ENCODE measurements at regions not wholly inside any gene's neighbourhood (a gene's known extent, or its start where the extent isn't known, plus 50 kb on each side); places are given as distances from the start of the nearest gene placed in this dataset.

- Histone ChIP-seq H4K91ac (replicated peaks; ENCODE audit: insufficient read length, low read length) (no peak overlapping the region), H3K9ac (replicated peaks in 1 of 4; ENCODE audit: extremely low read depth in 1 of 4, low read depth in 3 of 4, low read length in 3 of 4) (no peak overlapping the region), H2BK15ac (ENCODE audit: low read length) (no peak overlapping the region), H3K23ac (ENCODE audit: insufficient read length) (no peak overlapping the region), H3K56ac (replicated peaks; ENCODE audit: insufficient read length, low read depth, low read length) (no peak overlapping the region), H3K4me1 (replicated peaks in 1 of 4; ENCODE audit: control insufficient read depth in 3 of 4, insufficient read depth in 4 of 4, low read length in 3 of 4) (no peaks in the 10 kb centered on the region), H4K20me1 (replicated peaks in 1 of 2; ENCODE audit: control insufficient read depth in 1 of 2, insufficient read depth in 2 of 2, low read length in 2 of 2) (no peaks in the 10 kb centered on the region), H3K4me2 (ENCODE audit: insufficient read depth in 1 of 2, low read depth in 2 of 2, low read length in 2 of 2) (no peak overlapping the region), H3K18ac (ENCODE audit: extremely low read depth, low read length) (no peak overlapping the region), H4K8ac (ENCODE audit: extremely low read depth, insufficient read depth, low read length) (no peak overlapping the region), H3K79me2 (ENCODE audit: control insufficient read depth in 1 of 2, insufficient read depth in 2 of 2, low read length in 2 of 2) (no peaks in the 10 kb centered on the region), H2AFZ (ENCODE audit: low read length) (no peak overlapping the region), H2BK20ac (ENCODE audit: low read length) (0 out of 2 replicates have a peak overlapping the region, but pooled peaks have one; percentile 18), H3K36me3 (ENCODE audit: control insufficient read depth in 2 of 4, insufficient read depth in 4 of 4, low read length in 3 of 4) (no peaks in the 10 kb centered on the region), H2BK120ac (replicated peaks; ENCODE audit: low read depth, low read length) (no peak overlapping the region), H2BK12ac (ENCODE audit: low read depth, low read length) (no peak overlapping the region), H2AK5ac (ENCODE audit: low read depth, low read length) (no peak overlapping the region), H3K14ac (ENCODE audit: insufficient read length) (no peak overlapping the region), H3K27ac (ENCODE audit: low read depth, low read length) (no peak overlapping the region), H3K23me2 (ENCODE audit: low read depth, low read length) (no peaks in the 10 kb centered on the region), H3K79me1 (ENCODE audit: low read depth, low read length) (no peaks in the 10 kb centered on the region), H2BK5ac (ENCODE audit: low read depth, low read length) (no peak overlapping the region), H3K27me3 (replicated peaks in 1 of 4; ENCODE audit: control insufficient read depth in 3 of 4, extremely low read depth in 1 of 4, insufficient read depth in 3 of 4, low read length in 3 of 4) (peaks cover 0 to 11% (median 4%) of the 10 kb centered on the region in 4 experiments; a peak in 3 of 7 replicates), H3K9me3 (ENCODE audit: insufficient read depth in 2 of 2, low read depth in 1 of 2, low read length in 1 of 2) (no peaks in the 10 kb centered on the region), H4K5ac (ENCODE audit: insufficient read length, low read depth, low read length) (no peak overlapping the region), H3K4ac (replicated peaks; ENCODE audit: insufficient read length, low read depth, low read length) (no peak overlapping the region), H3K4me3 (ENCODE audit: extremely low read depth in 1 of 4, insufficient read depth in 2 of 4, low read depth in 3 of 4, low read length in 4 of 4) (no peak overlapping the region)
- no peak for FAIRE-seq
- POLR2A ChIA-PET (ENCODE audit: partially characterized antibody), result interaction anchor here (1.2 to 3.4 kb wide), 2 partner anchors 220 to 393 kb away, joined by 3 to 13 read pairs; no protein-coding TSS in a partner anchor
- 89% methylated on average over 11 of the region's 11 CpGs; no CpG with 5 or more reads in 1 of the 2 experiments for WGBS, 2 experiments (ENCODE audit: extremely low coverage in 1 of 2, insufficient coverage in 1 of 2, insufficient read length in 1 of 2, insufficient replicate concordance in 2 of 2, low coverage in 1 of 2, low lambda C conversion rate in 2 of 2, missing lambda C conversion rate in 1 of 2)
- CTCF ChIA-PET (ENCODE audit: partially characterized antibody), result interaction anchor here (0.9 to 4.0 kb wide), 45 partner anchors 8 to 398 kb away, joined by 3 to 34 read pairs (median 4); partner anchors contain the start of gene INHBB
- DNase-seq (ENCODE audit: low read depth in 1 of 2, low spot score in 2 of 2), result no peak
- TF ChIP-seq POU5F1 (IDR thresholded peaks at IDR 0.05; ENCODE audit: low read depth, low read length) (no peak), SIX5 (IDR thresholded peaks at IDR 0.05; ENCODE audit: low read depth, low read length) (no peak), SP4 (IDR thresholded peaks at IDR 0.05; ENCODE audit: low read length) (no peak), CTCF (IDR thresholded peaks at IDR 0.05; ENCODE audit: control extremely low read depth in 1 of 3, insufficient read depth in 1 of 3, low read depth in 1 of 3, low read length in 3 of 3) (no peak), SP1 (IDR thresholded peaks at IDR 0.05; ENCODE audit: low read depth, low read length) (no peak), TBP (IDR thresholded peaks at IDR 0.05; ENCODE audit: low read depth, low read length) (no peak), TEAD4 (IDR thresholded peaks at IDR 0.05; ENCODE audit: low read depth, low read length) (no peak), RXRA (IDR thresholded peaks at IDR 0.05; ENCODE audit: insufficient read depth, low read depth, low read length) (no peak), YY1 (IDR thresholded peaks at IDR 0.05; ENCODE audit: low read depth, low read length) (no peak), SIN3A (conservative IDR thresholded peaks at IDR 0.05 in 1 of 2, IDR thresholded peaks at IDR 0.05 in 1 of 2; ENCODE audit: low read depth in 1 of 2, low read length in 2 of 2) (no peak), RAD21 (IDR thresholded peaks at IDR 0.05 in 1 of 2, conservative IDR thresholded peaks at IDR 0.05 in 1 of 2; ENCODE audit: low read depth in 2 of 2, low read length in 2 of 2) (no peak)
Measured at GRCh38 chr2:120681696-120682288, 53.9 kb upstream of the GLI2 start.
